PFSK-1 (cell line): ENCODE measurements at regions not wholly inside any gene's neighbourhood (a gene's known extent, or its start where the extent isn't known, plus 50 kb on each side); places are given as distances from the start of the nearest gene placed in this dataset.

Experiments
- FOXP2 ChIP-seq: optimal IDR thresholded peaks from 2 replicates; pipeline ENCODE3; 2011; ENCODE audit warnings: borderline replicate concordance, control low read depth, inconsistent platforms; ENCODE audit not compliant: insufficient read depth; ENCODE audit errors: extremely low read length, extremely low read depth
- POLR2AphosphoS5 ChIP-seq: IDR thresholded peaks from 2 replicates; pipeline ENCODE4 v1.6.1; 2012; ENCODE audit warnings: low read depth, mild to moderate bottlenecking, control low read depth, low read length, moderate library complexity
- REST ChIP-seq, 2 experiments: IDR thresholded peaks; 2 replicates each; pipeline versions ENCODE4 v1.6.1 to v1.8.0; 2011 to 2012; ENCODE audit warnings: low read depth in 2 of 2, low read length in 2 of 2, control low read depth in 1 of 2, inconsistent platforms in 1 of 2, mild to moderate bottlenecking in 1 of 2, moderate library complexity in 1 of 2; ENCODE audit not compliant: insufficient read depth in 1 of 2
- SIN3A ChIP-seq: IDR thresholded peaks from 2 replicates; pipeline ENCODE4 v1.6.1; 2012; ENCODE audit warnings: mild to moderate bottlenecking, low read length, moderate library complexity, borderline replicate concordance; ENCODE audit not compliant: insufficient read depth
- TAF1 ChIP-seq: IDR thresholded peaks from 2 replicates; pipeline ENCODE4 v1.6.1; 2012; ENCODE audit warnings: low read length, control low read depth, borderline replicate concordance; ENCODE audit not compliant: insufficient read depth

- TF ChIP-seq REST (IDR thresholded peaks at IDR 0.05; ENCODE audit: insufficient read depth in 1 of 2, low read depth in 2 of 2, low read length in 2 of 2): no peak
- TF ChIP-seq TAF1: no peak
- no peak for TF ChIP-seq FOXP2
- TF ChIP-seq POLR2AphosphoS5: no peak
- TF ChIP-seq SIN3A: no peak
Measured at GRCh38 chr2:177031438-177032180, 181.0 kb upstream of the HNRNPA3 start.

- no peak for TF ChIP-seq SIN3A
- TF ChIP-seq POLR2AphosphoS5: no peak
- TF ChIP-seq REST (IDR thresholded peaks at IDR 0.05; ENCODE audit: insufficient read depth in 1 of 2, low read depth in 2 of 2, low read length in 2 of 2): no peak
- TF ChIP-seq TAF1: no peak
- no peak for TF ChIP-seq FOXP2
Measured at GRCh38 chr2:177036747-177037146, 175.8 kb upstream of the HNRNPA3 start.

DNA sequence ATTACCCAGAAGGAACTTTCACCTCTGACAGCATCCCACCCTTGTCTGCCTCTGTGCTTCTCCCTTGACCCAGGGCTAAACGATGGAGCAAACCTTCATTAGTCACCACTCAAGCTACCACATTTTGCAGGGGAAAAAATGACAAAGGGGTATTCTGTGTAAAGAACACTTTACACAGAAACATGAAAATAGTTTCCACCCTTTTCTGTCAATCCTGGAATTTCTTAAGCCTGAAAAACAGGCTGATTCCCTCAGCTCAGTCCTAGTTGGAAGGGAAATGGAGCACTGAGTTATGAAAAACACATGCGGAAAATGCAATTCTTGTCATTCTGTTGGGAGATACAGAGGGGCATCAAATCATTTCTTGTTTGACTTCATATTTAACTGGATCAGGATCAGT, 175.0 kb upstream of the HNRNPA3 start:
- no peak for TF ChIP-seq TAF1
- no peak for TF ChIP-seq FOXP2
- TF ChIP-seq POLR2AphosphoS5: no peak
- no peak for TF ChIP-seq REST (IDR thresholded peaks at IDR 0.05; ENCODE audit: insufficient read depth in 1 of 2, low read depth in 2 of 2, low read length in 2 of 2)
- no peak for TF ChIP-seq SIN3A

DNA sequence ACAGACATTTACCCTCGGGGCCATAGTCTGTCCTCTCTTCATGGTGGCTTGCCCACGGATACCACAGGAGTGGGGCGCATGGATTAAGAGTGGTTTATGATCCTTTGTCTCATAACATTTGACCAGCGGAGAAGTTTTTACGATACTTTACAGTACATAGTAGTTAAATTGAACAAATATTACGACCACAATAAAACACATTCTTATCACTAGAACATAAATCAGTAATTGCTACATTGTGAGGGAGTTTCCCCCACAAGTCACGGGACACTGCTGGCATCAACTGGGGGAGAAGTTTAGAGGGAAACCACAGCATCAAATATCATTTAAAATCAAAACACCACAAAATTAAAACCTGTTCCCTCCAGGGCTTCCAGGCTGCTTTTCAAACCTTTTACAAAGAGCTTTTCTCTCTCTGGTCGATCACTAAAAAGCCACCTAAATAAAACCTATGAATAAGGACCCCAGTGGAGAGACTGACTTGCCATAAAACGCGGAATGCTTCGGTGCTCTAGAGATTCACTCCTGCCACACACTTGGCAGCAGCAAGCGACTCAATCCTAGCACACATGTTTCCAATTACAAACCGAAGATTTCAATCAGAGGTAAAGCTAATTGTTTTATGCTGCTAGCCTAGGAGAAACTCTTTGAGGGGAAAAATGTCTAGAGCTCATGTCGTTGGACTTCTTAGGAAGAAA, 173.7 kb upstream of the HNRNPA3 start:
- TF ChIP-seq TAF1 (no peak), SIN3A (no peak), FOXP2 (no peak), POLR2AphosphoS5 (no peak)

DNA sequence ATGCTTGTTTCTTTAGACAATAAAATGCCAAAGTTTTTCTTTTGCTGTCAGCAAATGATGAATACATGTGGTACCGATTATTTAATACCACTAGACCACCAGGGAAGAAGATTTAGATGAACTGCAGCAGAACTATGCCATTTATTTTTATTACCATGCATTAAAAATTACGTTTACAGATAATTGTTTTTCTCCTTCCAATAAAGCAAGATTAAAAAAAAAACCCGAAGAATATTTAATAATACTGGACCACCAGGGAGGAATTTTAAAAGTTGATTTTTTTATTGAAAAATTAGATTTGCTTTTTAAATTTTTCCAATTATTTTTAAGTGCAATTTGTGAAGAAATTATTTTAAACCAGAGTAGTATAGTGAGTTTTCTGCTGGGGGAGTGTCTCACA, 170.3 kb upstream of the HNRNPA3 start:
- TF ChIP-seq TAF1: no peak
- no peak for TF ChIP-seq POLR2AphosphoS5
- TF ChIP-seq REST (IDR thresholded peaks at IDR 0.05; ENCODE audit: insufficient read depth in 1 of 2, low read depth in 2 of 2, low read length in 2 of 2): no peak
- no peak for TF ChIP-seq SIN3A
- TF ChIP-seq FOXP2: no peak
